Heart right ventricle (tissue), 16 donors: ENCODE measurements at regions not wholly inside any gene's neighbourhood (a gene's known extent, or its start where the extent isn't known, plus 50 kb on each side); places are given as distances from the start of the nearest gene placed in this dataset.

Experiments
- ATAC-seq, 8 donors: fragments of 200-7000 bp; cut with Tn5 transposase; one replicate each; pipeline ENCODE4 v1.9.1; 2020; ENCODE audit warnings: mild to moderate bottlenecking in 8 of 8, moderate library complexity in 8 of 8, moderate number of reproducible peaks in 1 of 8
- DNase-seq, 2 donors: peaks; one replicate each; pipeline ENCODE4 v3.0.0-alpha.2; 2020
- H3K27ac ChIP-seq, 10 donors: fragments of 200-600 bp; sonication (generic) in 2 of 10; one replicate each; pipeline versions ENCODE4 v1.5.0 to v1.8.0; 2020 to 2022; ENCODE audit warnings: mild to moderate bottlenecking in 3 of 10
- H3K27me3 ChIP-seq, 7 donors: fragments of 200-600 bp; one replicate each; pipeline ENCODE4 v1.8.0; 2021 to 2022; ENCODE audit warnings: mild to moderate bottlenecking in 2 of 7
- H3K36me3 ChIP-seq, 9 donors: fragments of 200-600 bp; sonication (generic) in 1 of 9; one replicate each; pipeline versions ENCODE4 v1.5.0 to v1.8.0; 2020 to 2022; ENCODE audit warnings: mild to moderate bottlenecking in 2 of 9
- H3K4me1 ChIP-seq, 9 donors: fragments of 200-600 bp; sonication (generic) in 1 of 9; one replicate each; pipeline versions ENCODE4 v1.5.0 to v1.8.0; 2020 to 2022; ENCODE audit warnings: mild to moderate bottlenecking in 4 of 9
- H3K4me3 ChIP-seq, 10 donors: fragments of 200-600 bp; sonication (generic) in 2 of 10; one replicate each; pipeline versions ENCODE4 v1.5.0 to v1.8.0; 2020 to 2022; ENCODE audit warnings: mild to moderate bottlenecking in 7 of 10, moderate library complexity in 2 of 10
- H3K9me3 ChIP-seq, 11 donors: fragments of 200-600 bp in 10 of 11; sonication (generic) in 2 of 11; one replicate each; pipeline versions ENCODE4 v1.5.0 to v1.8.0; 2013 to 2022; ENCODE audit warnings: mild to moderate bottlenecking in 2 of 11, control low read depth in 1 of 11, moderate library complexity in 1 of 11
- WGBS, 2 donors: extraction: QIAGEN DNeasy Blood & Tissue Kit; methylation state at CpG; one replicate each; pipeline ENCODE4 v1.1.7; 2013; ENCODE audit warnings: inconsistent platforms in 1 of 2; 5-methylcytosine and 5-hydroxymethylcytosine counted together
- intact Hi-C, 10 donors: fragments of 100-400 bp; cut with DNase I; formaldehyde crosslinking; loops; one replicate each; pipeline versions ENCODE4 v1.11.1 to v1.14.2; 2022
- TF ChIP-seq, protein P1 (sequence below), 9 donors: fragments of 200-600 bp; sonication (generic) in 2 of 9; IDR thresholded peaks; one replicate each; pipeline versions ENCODE4 v1.5.0 to v1.8.0; 2021 to 2022; ENCODE audit warnings: antibody characterized with exemption in 9 of 9, mild to moderate bottlenecking in 5 of 9, moderate library complexity in 1 of 9
- donor health status: Arrhythmogenic right ventricular cardiomyopathy.
- donor health status: ischemic (EF 13 %, LVEDD 7.1; RV severe dilation, severe dysfunction).
- donor health status: healthy with polysubstance abuse.
- donor health status: DM: no; HTN: yes; CAD: no.
- donor health status: DM: no; HTN: no; CAD: no.
- donor health status: ischemic (EF 25% LVEDD 6.9; RV normal size, moderate dysfunction).
- donor health status: ischemic (EF 25% LVEDD 5.7; RV mildly dilated, moderate dysfunction).
- donor health status: healthy.
- donor health status: DM: yes; HTN: yes; CAD: no.
- donor health status: Ischemic cardiomyopathy.
- donor health status: ischemic (EF 35%, LVEDD 5.7; RV mildly dilated, moderate dysfunction).
- donor health status: nonischemic (EF 11% LVEDD 7.7; RV severe dilation, severe dysfunction).
- donor health status: DM: yes; HTN: yes; CAD: no.
- donor health status: PGD.
- donor health status: ischemic (EF 29% LVEDD 5.4; RV normal size, mild dysfunction).
- donor health status: nonischemic (EF 23%, LVEDD 6.1; RV moderate dilation, normal function).

DNA sequence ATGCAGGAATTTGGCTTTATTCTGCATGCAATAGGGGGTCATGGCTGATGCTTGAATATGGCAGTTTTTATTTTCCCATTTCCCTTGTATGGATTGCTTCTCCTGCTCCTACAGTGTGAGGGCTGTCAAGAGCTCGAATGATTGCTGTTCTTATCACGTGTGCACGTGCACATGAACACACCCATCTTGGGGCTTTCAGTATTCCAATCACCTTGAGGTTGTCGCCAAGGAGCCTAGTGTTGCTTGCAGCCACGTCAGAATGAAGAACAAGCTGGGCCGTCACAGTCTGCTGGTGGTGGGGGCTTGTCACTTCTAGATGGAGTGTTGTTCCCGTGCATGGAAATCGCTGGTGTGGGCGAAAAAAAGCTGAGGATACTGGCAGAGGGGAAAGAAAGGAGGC, 219.4 kb upstream of the GLRA1 start:
- TF ChIP-seq, protein P1, sequence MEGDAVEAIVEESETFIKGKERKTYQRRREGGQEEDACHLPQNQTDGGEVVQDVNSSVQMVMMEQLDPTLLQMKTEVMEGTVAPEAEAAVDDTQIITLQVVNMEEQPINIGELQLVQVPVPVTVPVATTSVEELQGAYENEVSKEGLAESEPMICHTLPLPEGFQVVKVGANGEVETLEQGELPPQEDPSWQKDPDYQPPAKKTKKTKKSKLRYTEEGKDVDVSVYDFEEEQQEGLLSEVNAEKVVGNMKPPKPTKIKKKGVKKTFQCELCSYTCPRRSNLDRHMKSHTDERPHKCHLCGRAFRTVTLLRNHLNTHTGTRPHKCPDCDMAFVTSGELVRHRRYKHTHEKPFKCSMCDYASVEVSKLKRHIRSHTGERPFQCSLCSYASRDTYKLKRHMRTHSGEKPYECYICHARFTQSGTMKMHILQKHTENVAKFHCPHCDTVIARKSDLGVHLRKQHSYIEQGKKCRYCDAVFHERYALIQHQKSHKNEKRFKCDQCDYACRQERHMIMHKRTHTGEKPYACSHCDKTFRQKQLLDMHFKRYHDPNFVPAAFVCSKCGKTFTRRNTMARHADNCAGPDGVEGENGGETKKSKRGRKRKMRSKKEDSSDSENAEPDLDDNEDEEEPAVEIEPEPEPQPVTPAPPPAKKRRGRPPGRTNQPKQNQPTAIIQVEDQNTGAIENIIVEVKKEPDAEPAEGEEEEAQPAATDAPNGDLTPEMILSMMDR (IDR thresholded peaks at IDR 0.05) = no peak
- Histone ChIP-seq H3K4me1 (peaks cover 0 to 5% (median 0%) of the 10 kb centered on the region in 9 donors), H3K4me3 (no peak overlapping the region), H3K9me3 (no peaks in the 10 kb centered on the region), H3K27me3 (peaks cover 0 to 3% (median 0%) of the 10 kb centered on the region in 7 donors), H3K36me3 (no peaks in the 10 kb centered on the region), H3K27ac (no peak overlapping the region)
- intact Hi-C loops = loop anchor here in 9 of 10 donors (5.0 to 10.0 kb wide), 4 partner anchors 128 to 361 kb away; no protein-coding TSS in a partner anchor
- WGBS, 2 donors = 79 to 80% methylated on average over 9 of the region's 9 CpGs
- no peak for DNase-seq
- ATAC-seq = no peak

DNA sequence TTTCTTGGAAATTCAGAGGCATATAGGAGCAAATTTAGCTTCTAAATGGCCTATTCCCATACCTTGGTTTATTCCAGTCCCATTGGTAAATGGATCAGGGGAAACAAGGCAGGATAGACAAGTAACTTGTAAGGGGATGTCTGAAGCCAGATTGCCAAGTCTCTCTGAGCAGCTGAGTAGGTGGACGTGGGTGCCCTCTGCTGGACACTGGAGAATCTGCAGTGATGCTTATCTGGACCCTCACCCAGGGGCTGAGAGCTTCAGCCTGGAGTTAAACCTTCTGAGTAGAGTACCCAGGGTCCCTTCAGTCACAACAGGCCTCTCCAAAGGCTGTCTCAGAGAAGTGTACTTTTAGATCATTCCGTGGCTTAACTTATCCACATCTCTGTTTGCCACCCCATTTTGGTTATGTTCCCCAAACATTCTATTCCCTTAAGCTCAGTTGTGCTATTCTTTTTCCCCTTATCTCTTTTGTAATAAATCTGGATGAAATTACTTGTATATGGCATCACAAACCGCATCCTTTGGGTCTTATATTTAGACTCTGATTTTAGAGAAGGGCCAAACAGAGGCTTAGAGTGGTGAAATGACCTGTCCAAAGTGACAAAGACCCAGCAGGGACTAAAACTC, 218.3 kb upstream of the GLRA1 start:
- no peaks in the 10 kb centered on the region for H3K36me3 ChIP-seq
- intact Hi-C loops = loop anchor here (1.0 to 10.0 kb wide), 8 partner anchors 128 to 362 kb away; no protein-coding TSS in a partner anchor
- TF ChIP-seq, protein P1 (IDR thresholded peaks at IDR 0.05) = peak; percentile 66 to 92 (median 87)

DNA sequence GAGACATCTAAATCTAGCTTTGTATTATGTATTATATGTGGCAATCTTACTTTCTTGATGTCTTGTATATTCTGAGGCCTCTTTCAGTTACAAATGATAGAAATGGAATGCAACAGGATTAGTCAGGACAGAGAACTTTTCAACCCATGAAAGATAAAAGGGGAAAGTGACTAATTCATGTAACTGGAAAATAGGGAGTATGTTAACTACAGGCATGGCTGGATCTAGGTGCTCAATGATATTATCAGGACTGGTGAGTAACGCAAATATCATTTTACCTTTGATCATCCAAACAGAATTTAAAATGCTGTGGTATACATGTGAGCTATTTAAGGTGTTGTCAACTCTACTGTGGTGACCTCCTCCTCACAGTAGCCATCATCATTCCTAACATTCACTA, 215.7 kb upstream of the GLRA1 start:
- no peak for DNase-seq
- TF ChIP-seq, protein P1 (IDR thresholded peaks at IDR 0.05) = no peak
- H3K4me1 ChIP-seq = peaks cover 0 to 5% (median 0%) of the 10 kb centered on the region in 9 donors
- H3K27me3 ChIP-seq = peaks cover 0 to 5% (median 0%) of the 10 kb centered on the region in 7 donors
- H3K9me3 ChIP-seq = peaks cover 0 to 2% (median 0%) of the 10 kb centered on the region in 11 donors
- H3K27ac ChIP-seq = no peak overlapping the region
- H3K36me3 ChIP-seq = no peaks in the 10 kb centered on the region
- intact Hi-C loops = loop anchor here in 9 of 10 donors (5.0 to 10.0 kb wide), 4 partner anchors 132 to 364 kb away; no protein-coding TSS in a partner anchor
- no peak overlapping the region for H3K4me3 ChIP-seq
- no peak for ATAC-seq
- WGBS, 2 donors = 85 to 90% methylated on average over 1 of the region's 1 CpG

More for the DNA sequence above, 218.3 kb upstream of the GLRA1 start:
- DNase-seq (peak; percentile 29 to 40), ATAC-seq (peak in 7 of 8 donors; percentile 55 to 83 (median 64))
- H3K4me3 ChIP-seq = no peak overlapping the region
- peaks cover 0 to 5% (median 0%) of the 10 kb centered on the region in 9 donors for H3K4me1 ChIP-seq
- H3K27me3 ChIP-seq = peaks cover 0 to 4% (median 0%) of the 10 kb centered on the region in 7 donors
- H3K27ac ChIP-seq = no peak overlapping the region
- H3K9me3 ChIP-seq = no peaks in the 10 kb centered on the region
- WGBS, 2 donors = 23 to 26% methylated on average over 3 of the region's 3 CpGs

DNA sequence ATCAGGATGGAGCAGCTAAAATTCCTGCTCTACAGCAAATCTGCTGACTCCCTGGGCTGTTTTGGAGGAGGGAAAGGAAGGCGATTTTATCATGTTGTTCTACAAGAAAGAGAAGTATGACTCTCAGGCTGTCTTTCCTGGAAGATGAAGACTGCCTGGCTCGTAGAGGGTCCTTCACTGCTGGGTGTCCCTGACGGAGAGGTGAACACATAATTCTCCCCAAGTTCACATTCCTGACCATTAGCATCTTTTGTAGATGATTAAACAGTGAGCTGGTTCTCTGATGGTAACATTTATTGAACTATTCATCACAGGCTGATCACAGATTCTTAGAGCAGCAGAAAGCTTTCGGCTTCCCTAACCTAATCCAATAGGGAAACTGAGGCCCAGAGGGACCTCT, 212.4 kb upstream of the GLRA1 start:
- ATAC-seq (no peak), DNase-seq (no peak)
- Histone ChIP-seq H3K9me3 (peaks cover 0 to 4% (median 0%) of the 10 kb centered on the region in 11 donors), H3K27me3 (peaks cover 0 to 5% (median 0%) of the 10 kb centered on the region in 7 donors), H3K27ac (no peak overlapping the region), H3K4me1 (no peaks in the 10 kb centered on the region), H3K4me3 (no peak overlapping the region), H3K36me3 (no peaks in the 10 kb centered on the region)
- WGBS, 2 donors = 43 to 59% methylated on average over 4 of the region's 4 CpGs
- TF ChIP-seq, protein P1 (IDR thresholded peaks at IDR 0.05) = no peak
- intact Hi-C loops = no loop called here
